GM10266 (cell line): ENCODE measurements at regions not wholly inside any gene's neighbourhood (a gene's known extent, or its start where the extent isn't known, plus 50 kb on each side); places are given as distances from the start of the nearest gene placed in this dataset.

Experiments used
- DNase-seq: peaks from one replicate; pipeline ENCODE4 v3.0.0; 2012; ENCODE audit errors: extremely low spot score
- TF ChIP-seq, protein P1 (sequence below): IDR thresholded peaks from 2 replicates; pipeline ENCODE4 v1.5.1; 2012; ENCODE audit warnings: mild to moderate bottlenecking, low read depth; ENCODE audit not compliant: control insufficient read depth, insufficient read depth; ENCODE audit errors: missing control alignments

DNA sequence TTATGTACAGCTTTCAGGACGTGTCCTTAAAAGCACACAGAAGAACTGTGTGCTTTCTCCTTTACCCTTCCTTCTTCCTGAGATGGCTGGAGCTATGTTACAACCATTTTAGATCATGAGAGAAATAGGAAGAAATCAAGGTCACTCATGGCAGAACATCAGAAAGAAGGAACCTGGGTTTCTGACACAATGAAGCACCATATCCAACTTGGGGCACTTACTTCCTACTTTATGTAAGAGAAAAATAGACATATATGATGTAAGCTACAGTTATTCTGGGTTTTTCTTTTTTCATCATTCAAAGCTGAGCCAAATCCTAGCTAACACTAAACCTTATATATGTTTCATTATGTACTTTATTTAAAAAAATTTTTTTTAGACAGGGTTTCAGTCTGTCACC is 79.5 kb downstream of the FAM161A start:
- TF ChIP-seq, protein P1, sequence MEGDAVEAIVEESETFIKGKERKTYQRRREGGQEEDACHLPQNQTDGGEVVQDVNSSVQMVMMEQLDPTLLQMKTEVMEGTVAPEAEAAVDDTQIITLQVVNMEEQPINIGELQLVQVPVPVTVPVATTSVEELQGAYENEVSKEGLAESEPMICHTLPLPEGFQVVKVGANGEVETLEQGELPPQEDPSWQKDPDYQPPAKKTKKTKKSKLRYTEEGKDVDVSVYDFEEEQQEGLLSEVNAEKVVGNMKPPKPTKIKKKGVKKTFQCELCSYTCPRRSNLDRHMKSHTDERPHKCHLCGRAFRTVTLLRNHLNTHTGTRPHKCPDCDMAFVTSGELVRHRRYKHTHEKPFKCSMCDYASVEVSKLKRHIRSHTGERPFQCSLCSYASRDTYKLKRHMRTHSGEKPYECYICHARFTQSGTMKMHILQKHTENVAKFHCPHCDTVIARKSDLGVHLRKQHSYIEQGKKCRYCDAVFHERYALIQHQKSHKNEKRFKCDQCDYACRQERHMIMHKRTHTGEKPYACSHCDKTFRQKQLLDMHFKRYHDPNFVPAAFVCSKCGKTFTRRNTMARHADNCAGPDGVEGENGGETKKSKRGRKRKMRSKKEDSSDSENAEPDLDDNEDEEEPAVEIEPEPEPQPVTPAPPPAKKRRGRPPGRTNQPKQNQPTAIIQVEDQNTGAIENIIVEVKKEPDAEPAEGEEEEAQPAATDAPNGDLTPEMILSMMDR: no peak
- DNase-seq: no peak

GRCh38 chr2:61771904-61772845 is 81.7 kb downstream of the FAM161A start:
- no peak for DNase-seq
- TF ChIP-seq, protein P1: no peak

DNA sequence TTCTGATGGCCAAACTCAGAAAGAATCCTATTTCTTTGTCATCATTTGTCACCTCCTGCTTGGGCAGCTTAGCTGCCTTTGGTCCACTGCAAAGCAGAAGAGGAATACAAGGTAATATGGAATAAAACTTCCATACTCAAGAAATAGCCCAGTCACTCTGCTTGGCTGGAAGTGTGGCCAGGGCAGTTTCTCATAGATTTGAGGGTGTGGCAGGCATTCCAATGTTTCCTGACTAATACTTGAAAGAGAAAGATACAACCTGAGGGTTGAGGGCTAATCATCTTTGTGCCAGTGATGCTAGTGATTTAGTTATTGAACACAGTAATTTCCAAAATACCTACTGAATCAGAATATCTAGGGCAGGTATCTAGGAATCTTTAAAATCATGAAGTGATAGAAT is 83.1 kb downstream of the FAM161A start:
- TF ChIP-seq, protein P1: no peak
- DNase-seq: no peak

DNA sequence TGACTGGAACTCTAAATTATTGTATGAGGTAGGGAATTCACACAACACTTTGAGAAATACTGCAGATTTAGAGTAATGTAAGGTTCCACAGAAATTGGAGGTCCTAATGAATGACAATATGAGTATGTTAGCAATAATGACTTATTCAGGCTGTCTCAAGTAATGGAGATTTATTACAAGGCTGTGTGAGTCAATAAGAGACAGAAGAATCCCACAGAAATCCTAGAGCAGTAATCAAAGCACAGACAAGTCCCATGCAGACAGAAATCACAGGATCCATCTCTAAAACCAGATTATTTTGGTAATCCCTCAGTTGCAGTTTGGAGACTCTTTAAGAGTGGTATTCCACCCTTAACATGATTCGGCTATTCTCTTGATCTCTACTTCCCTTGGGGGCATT is 83.6 kb downstream of the FAM161A start:
- TF ChIP-seq, protein P1: no peak
- no peak for DNase-seq

GRCh38 chr2:61769093-61769675 is 84.7 kb downstream of the FAM161A start:
- TF ChIP-seq, protein P1: no peak
- no peak for DNase-seq

GRCh38 chr2:61764035-61764800 is 89.6 kb downstream of the FAM161A start:
- TF ChIP-seq, protein P1: no peak
- DNase-seq: peak; percentile 92

DNA sequence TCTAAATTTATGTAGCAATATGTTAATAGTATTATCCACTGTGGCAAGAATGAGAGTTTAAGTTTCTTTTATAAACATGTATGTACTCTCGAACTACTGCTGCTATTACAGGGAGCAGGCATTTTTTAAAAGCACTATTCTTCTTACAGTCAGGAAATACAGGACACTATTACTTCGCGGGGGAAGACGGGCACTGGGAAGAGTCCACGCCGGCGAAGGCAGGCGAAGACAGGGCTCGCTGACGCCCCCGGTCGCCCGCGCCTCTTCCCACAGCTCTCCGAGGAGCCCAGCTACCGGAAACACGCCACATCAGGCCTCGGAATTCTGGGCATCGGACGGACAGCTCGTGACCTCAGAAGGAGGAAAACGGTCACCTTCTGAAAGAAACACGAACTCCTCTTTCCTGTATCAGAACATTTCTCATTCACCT is 90.2 kb downstream of the FAM161A start:
- TF ChIP-seq, protein P1: no peak
- peak; percentile 9 for DNase-seq
